GM12878 (cell line): ENCODE measurements at regions not wholly inside any gene's neighbourhood (a gene's known extent, or its start where the extent isn't known, plus 50 kb on each side); places are given as distances from the start of the nearest gene placed in this dataset.

Experiments
- ATAC-seq: fragments of 200-7000 bp; cut with Tn5 transposase; 3 replicates; pipeline ENCODE4 v1.9.1; 2020; ENCODE audit warnings: mild to moderate bottlenecking, moderate library complexity
- BruUV-seq: library from RNA; stranded (reverse); fragments of 400-500 nt; replicated peaks from 2 replicates; lab custom pipeline; 2021; lab: Mats Ljungman, UMichigan
- CTCF ChIA-PET: fragments of 300-600 bp; sonication (Branson Sonifier 250); formaldehyde crosslinking; extraction: SDS; loops from one replicate; lab custom pipeline; 2021; ENCODE audit warnings: inconsistent platforms; lab: Yijun Ruan, JAX
- POLR2A ChIA-PET: fragments of 350-600 bp; formaldehyde crosslinking; extraction: SDS; loops from one replicate; lab custom pipeline; 2021; ENCODE audit warnings: inconsistent platforms; lab: Charles Lee
- RAD21 ChIA-PET: fragments of 300-600 bp; sonication (Branson Sonifier 250); formaldehyde crosslinking; loops from one replicate; lab custom pipeline; 2023; ENCODE audit warnings: antibody characterized with exemption; ENCODE audit not compliant: unreplicated experiment; lab: Charles Lee
- SMC1A ChIA-PET: fragments of 300-600 bp; sonication (Branson Sonifier 250); formaldehyde crosslinking; loops from one replicate; lab custom pipeline; 2023; ENCODE audit not compliant: unreplicated experiment, uncharacterized antibody; lab: Charles Lee
- DNase-seq: peaks from one replicate; pipeline ENCODE4 v3.0.0-alpha.2; 2011; ENCODE audit warnings: low read depth, low spot score
- FAIRE-seq: peaks from 3 replicates; lab custom pipeline; 2011; peaks lifted over from hg19 to GRCh38; lab: Jason Lieb, UNC
- H2AFZ ChIP-seq: 2 replicates; pipeline ENCODE4 v1.6.0; 2011; ENCODE audit warnings: low read depth, low read length, control low read depth; ENCODE audit not compliant: control insufficient read depth
- H3K27ac ChIP-seq: 2 replicates; pipeline ENCODE4 v1.5.1; 2011; ENCODE audit warnings: control low read depth; ENCODE audit not compliant: control insufficient read depth, insufficient read depth
- H3K27me3 ChIP-seq, 2 experiments: replicated peaks in 1 of 2; 2 replicates each; pipeline versions ENCODE4 v1.6.0 to v1.6.1; 2011; ENCODE audit warnings: low read length in 1 of 2; ENCODE audit not compliant: control insufficient read depth in 2 of 2, insufficient read depth in 2 of 2
- H3K36me3 ChIP-seq, 2 experiments: 2 replicates each; pipeline ENCODE4 v1.5.1; 2011; ENCODE audit warnings: low read length in 1 of 2; ENCODE audit not compliant: control insufficient read depth in 2 of 2, insufficient read depth in 2 of 2
- H3K4me1 ChIP-seq: 2 replicates; pipeline ENCODE4 v1.6.1; 2011; ENCODE audit warnings: mild to moderate bottlenecking, low read length, moderate library complexity, mixed read lengths; ENCODE audit not compliant: control insufficient read depth, insufficient read depth
- H3K4me2 ChIP-seq: 2 replicates; pipeline ENCODE4 v1.6.0; 2011; ENCODE audit warnings: control low read depth; ENCODE audit not compliant: control insufficient read depth, insufficient read depth
- H3K4me3 ChIP-seq: fragments of 200-600 bp; sonication (generic); 2 replicates; pipeline ENCODE4 v1.5.1; 2016
- H3K79me2 ChIP-seq: 2 replicates; pipeline ENCODE4 v1.6.0; 2011; ENCODE audit warnings: low read length; ENCODE audit not compliant: control insufficient read depth, insufficient read depth
- H3K9ac ChIP-seq: 2 replicates; pipeline ENCODE4 v1.8.0; 2011; ENCODE audit warnings: low read length, control low read depth, mixed read lengths; ENCODE audit not compliant: control insufficient read depth, insufficient read depth
- H3K9me3 ChIP-seq: replicated peaks from 3 replicates; pipeline ENCODE4 v1.5.1; 2011; ENCODE audit warnings: mild to moderate bottlenecking, low read length; ENCODE audit not compliant: control insufficient read depth, insufficient read depth
- H4K20me1 ChIP-seq: 2 replicates; pipeline ENCODE4 v1.6.0; 2011; ENCODE audit not compliant: control insufficient read depth, insufficient read depth
- ASH2L ChIP-seq: fragments of 300-600, 200-600 bp; sonication (generic); IDR thresholded peaks from 2 replicates; pipeline ENCODE4 v1.6.1; 2017; ENCODE audit warnings: low read depth, mild to moderate bottlenecking, borderline replicate concordance
- BACH1 ChIP-seq: fragments of 450-650 bp; IDR thresholded peaks from 2 replicates; pipeline ENCODE4 v1.6.1; 2017; ENCODE audit warnings: mild to moderate bottlenecking, borderline replicate concordance
- CBX3 ChIP-seq: fragments of 200-600 bp; sonication (generic); IDR thresholded peaks from 2 replicates; pipeline ENCODE4 v1.6.1; 2016; ENCODE audit warnings: low read depth, borderline replicate concordance
- ELK1 ChIP-seq: IDR thresholded peaks from 2 replicates; pipeline ENCODE4 v1.6.1; 2012; ENCODE audit warnings: low read depth, low read length, improper control_type of control experiment
- FOXM1 ChIP-seq: IDR thresholded peaks from 2 replicates; pipeline ENCODE4 v1.6.1; 2012; ENCODE audit warnings: low read depth, mild to moderate bottlenecking, inconsistent platforms, low read length, moderate library complexity
- GATAD2B ChIP-seq: fragments of 450-650 bp; conservative IDR thresholded peaks from 2 replicates; pipeline ENCODE4 v1.6.1; 2017; ENCODE audit warnings: low read depth, mild to moderate bottlenecking, moderate library complexity
- MEF2A ChIP-seq: IDR thresholded peaks from 2 replicates; pipeline ENCODE4 v1.6.1; 2011; ENCODE audit warnings: low read depth, mild to moderate bottlenecking, low read length, moderate library complexity; ENCODE audit not compliant: insufficient read depth
- MEF2B ChIP-seq: fragments of 450-650 bp; IDR thresholded peaks from 2 replicates; pipeline ENCODE4 v1.6.1; 2018; ENCODE audit warnings: mild to moderate bottlenecking, moderate library complexity; ENCODE audit not compliant: partially characterized antibody, poor library complexity, severe bottlenecking
- RUNX3 ChIP-seq: IDR thresholded peaks from 2 replicates; pipeline ENCODE4 v1.6.1; 2012; ENCODE audit warnings: low read length, inconsistent platforms
- SIX5 ChIP-seq: IDR thresholded peaks from 2 replicates; pipeline ENCODE4 v1.6.1; 2011; ENCODE audit warnings: mild to moderate bottlenecking, low read depth, low read length, moderate library complexity; ENCODE audit not compliant: severe bottlenecking
- SREBF2 ChIP-seq: IDR thresholded peaks from 2 replicates; pipeline ENCODE4 v1.6.1; 2012; ENCODE audit warnings: mild to moderate bottlenecking, low read length
- SRF ChIP-seq, 2 experiments: IDR thresholded peaks; 2 replicates each; pipeline ENCODE4 v1.6.1; 2011; ENCODE audit warnings: low read depth in 2 of 2, low read length in 2 of 2, mild to moderate bottlenecking in 1 of 2, moderate library complexity in 1 of 2
- SUPT20H ChIP-seq: IDR thresholded peaks from 2 replicates; pipeline ENCODE4 v1.6.1; 2011; ENCODE audit warnings: low read depth, mild to moderate bottlenecking, low read length, moderate library complexity, borderline replicate concordance; ENCODE audit not compliant: control insufficient read depth
- WGBS: methylation state at CpG from one replicate; pipeline ENCODE4 v1.1.6; 2016; ENCODE audit warnings: low lambda C conversion rate; ENCODE audit not compliant: insufficient replicate concordance, insufficient coverage; ENCODE audit errors: missing lambda C conversion rate; 5-methylcytosine and 5-hydroxymethylcytosine counted together
- in situ Hi-C: fragments of 300-500 bp; cut with MboI; formaldehyde crosslinking; loops from 9 replicates; pipeline ENCODE4 v1.14.3; 2018; ENCODE audit warnings: mixed read lengths
- intact Hi-C: fragments of 100-400 bp; cut with micrococcal nuclease; formaldehyde crosslinking; loops from one replicate; pipeline ENCODE4 v1.14.2; 2022; ENCODE audit not compliant: unreplicated experiment
- TF ChIP-seq, protein P1 (sequence below): fragments of 450-650 bp; conservative IDR thresholded peaks from 2 replicates; pipeline ENCODE4 v1.6.1; 2017; ENCODE audit warnings: mild to moderate bottlenecking, moderate library complexity

GRCh38 chr6:84361372-84362192 is 134.1 kb upstream of the CEP162 start (continued):
- TF ChIP-seq, protein P1, sequence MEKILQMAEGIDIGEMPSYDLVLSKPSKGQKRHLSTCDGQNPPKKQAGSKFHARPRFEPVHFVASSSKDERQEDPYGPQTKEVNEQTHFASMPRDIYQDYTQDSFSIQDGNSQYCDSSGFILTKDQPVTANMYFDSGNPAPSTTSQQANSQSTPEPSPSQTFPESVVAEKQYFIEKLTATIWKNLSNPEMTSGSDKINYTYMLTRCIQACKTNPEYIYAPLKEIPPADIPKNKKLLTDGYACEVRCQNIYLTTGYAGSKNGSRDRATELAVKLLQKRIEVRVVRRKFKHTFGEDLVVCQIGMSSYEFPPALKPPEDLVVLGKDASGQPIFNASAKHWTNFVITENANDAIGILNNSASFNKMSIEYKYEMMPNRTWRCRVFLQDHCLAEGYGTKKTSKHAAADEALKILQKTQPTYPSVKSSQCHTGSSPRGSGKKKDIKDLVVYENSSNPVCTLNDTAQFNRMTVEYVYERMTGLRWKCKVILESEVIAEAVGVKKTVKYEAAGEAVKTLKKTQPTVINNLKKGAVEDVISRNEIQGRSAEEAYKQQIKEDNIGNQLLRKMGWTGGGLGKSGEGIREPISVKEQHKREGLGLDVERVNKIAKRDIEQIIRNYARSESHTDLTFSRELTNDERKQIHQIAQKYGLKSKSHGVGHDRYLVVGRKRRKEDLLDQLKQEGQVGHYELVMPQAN: no peak
- TF ChIP-seq SIX5 (no peak), BACH1 (no peak), MEF2B (no peak), SUPT20H (no peak), MEF2A (no peak), SRF (IDR thresholded peaks at IDR 0.05; ENCODE audit: low read depth in 2 of 2, low read length in 2 of 2) (no peak), ASH2L (no peak), FOXM1 (no peak), SREBF2 (no peak)

GRCh38 chr6:84360039-84360438 is 132.6 kb upstream of the CEP162 start:
- no peaks in the 10 kb centered on the region for H4K20me1 ChIP-seq
- ChIA-PET POLR2A (no interaction called here), RAD21 (interaction anchor here (2.7 kb wide), 1 partner anchor 10 kb away, joined by 9 read pairs; no protein-coding TSS in a partner anchor), SMC1A (interaction anchor here (0.9 to 2.4 kb wide), 4 partner anchors 9 to 58 kb away, joined by 3 to 14 read pairs (median 4); no protein-coding TSS in a partner anchor), CTCF (interaction anchor here (1.6 kb wide), 1 partner anchor 11 kb away, joined by 5 read pairs; no protein-coding TSS in a partner anchor)
- no peaks in the 10 kb centered on the region for H3K4me1 ChIP-seq
- ATAC-seq (no peak), DNase-seq (no peak), FAIRE-seq (no peak)
- in situ Hi-C loops: no loop called here
- no peak overlapping the region for H3K4me3 ChIP-seq
- WGBS: 37% methylated on average over 5 of the region's 5 CpGs
- H3K9me3 ChIP-seq: no peaks in the 10 kb centered on the region; the same call in 2 of the 3 replicates
- no peak overlapping the region for H3K9ac ChIP-seq
- BruUV-seq: no TSS peak
- H3K27me3 ChIP-seq: no peaks in the 10 kb centered on the region
- H3K79me2 ChIP-seq: no peaks in the 10 kb centered on the region
- no peak overlapping the region for H3K4me2 ChIP-seq
- no peak overlapping the region for H2AFZ ChIP-seq
- H3K27ac ChIP-seq: no peak overlapping the region
- intact Hi-C loops: no loop called here
- no peaks in the 10 kb centered on the region for H3K36me3 ChIP-seq
- TF ChIP-seq GATAD2B (no peak), ELK1 (no peak), RUNX3 (no peak), CBX3 (no peak), BACH1 (no peak)
